ENCODE measurements at regions not wholly inside any gene's neighbourhood (a gene's known extent, or its start where the extent isn't known, plus 50 kb on each side); places are given as distances from the start of the nearest gene placed in this dataset.

GRCh38 chr1:223010582-223011504 lies 132.2 kb downstream of the TLR5 start:
- no peak overlapping the region for H3K4me3 ChIP-seq (ENCODE audit: low read depth, low read length)
- H3K9me3 ChIP-seq (ENCODE audit: severe bottlenecking) = no peaks in the 10 kb centered on the region
- no peak for DNase-seq
- no peak overlapping the region for H3K27ac ChIP-seq
- no peaks in the 10 kb centered on the region for H3K27me3 ChIP-seq (ENCODE audit: insufficient read depth, low read depth, severe bottlenecking)
- H3K36me3 ChIP-seq = no peaks in the 10 kb centered on the region
- no peak for TF ChIP-seq CTCF (IDR thresholded peaks at IDR 0.05; ENCODE audit: low read depth, low read length)

GRCh38 chr1:223011505-223011856 lies 131.6 kb downstream of the TLR5 start:
- no peak overlapping the region for H3K4me3 ChIP-seq (ENCODE audit: low read depth, low read length)
- H3K27ac ChIP-seq = no peak overlapping the region
- no peaks in the 10 kb centered on the region for H3K27me3 ChIP-seq (ENCODE audit: insufficient read depth, low read depth, severe bottlenecking)
- no peak for DNase-seq
- H3K9me3 ChIP-seq (ENCODE audit: severe bottlenecking) = no peaks in the 10 kb centered on the region
- TF ChIP-seq CTCF (IDR thresholded peaks at IDR 0.05; ENCODE audit: low read depth, low read length) = no peak
- H3K36me3 ChIP-seq = no peaks in the 10 kb centered on the region

- no peak for DNase-seq
- Histone ChIP-seq H3K4me3 (ENCODE audit: low read depth, low read length) (no peak overlapping the region), H3K9me3 (ENCODE audit: severe bottlenecking) (no peaks in the 10 kb centered on the region), H3K27ac (no peak overlapping the region), H3K27me3 (ENCODE audit: insufficient read depth, low read depth, severe bottlenecking) (no peaks in the 10 kb centered on the region), H3K36me3 (no peaks in the 10 kb centered on the region)
- TF ChIP-seq CTCF (IDR thresholded peaks at IDR 0.05; ENCODE audit: low read depth, low read length) = no peak
Observed at GRCh38 chr1:223012176-223012788, 130.8 kb downstream of the TLR5 start.

- Histone ChIP-seq H3K9me3 (ENCODE audit: severe bottlenecking) (no peaks in the 10 kb centered on the region), H3K27ac (no peak overlapping the region), H3K4me3 (ENCODE audit: low read depth, low read length) (no peak overlapping the region), H3K36me3 (no peaks in the 10 kb centered on the region), H3K27me3 (ENCODE audit: insufficient read depth, low read depth, severe bottlenecking) (no peaks in the 10 kb centered on the region)
- DNase-seq = no peak
- TF ChIP-seq CTCF (IDR thresholded peaks at IDR 0.05; ENCODE audit: low read depth, low read length) = no peak
Observed at GRCh38 chr1:223012938-223013337, 130.1 kb downstream of the TLR5 start.

- DNase-seq = no peak
- H3K4me3 ChIP-seq (ENCODE audit: low read depth, low read length) = no peak overlapping the region
- H3K27me3 ChIP-seq (ENCODE audit: insufficient read depth, low read depth, severe bottlenecking) = no peaks in the 10 kb centered on the region
- H3K9me3 ChIP-seq (ENCODE audit: severe bottlenecking) = no peaks in the 10 kb centered on the region
- H3K27ac ChIP-seq = no peak overlapping the region
- H3K36me3 ChIP-seq = no peaks in the 10 kb centered on the region
- TF ChIP-seq CTCF (IDR thresholded peaks at IDR 0.05; ENCODE audit: low read depth, low read length) = no peak
Observed at GRCh38 chr1:223014142-223014873, 128.7 kb downstream of the TLR5 start.

All from WERI-Rb-1 (cell line).